ENCODE measurements at regions not wholly inside any gene's neighbourhood (a gene's known extent, or its start where the extent isn't known, plus 50 kb on each side); places are given as distances from the start of the nearest gene placed in this dataset.

DNA sequence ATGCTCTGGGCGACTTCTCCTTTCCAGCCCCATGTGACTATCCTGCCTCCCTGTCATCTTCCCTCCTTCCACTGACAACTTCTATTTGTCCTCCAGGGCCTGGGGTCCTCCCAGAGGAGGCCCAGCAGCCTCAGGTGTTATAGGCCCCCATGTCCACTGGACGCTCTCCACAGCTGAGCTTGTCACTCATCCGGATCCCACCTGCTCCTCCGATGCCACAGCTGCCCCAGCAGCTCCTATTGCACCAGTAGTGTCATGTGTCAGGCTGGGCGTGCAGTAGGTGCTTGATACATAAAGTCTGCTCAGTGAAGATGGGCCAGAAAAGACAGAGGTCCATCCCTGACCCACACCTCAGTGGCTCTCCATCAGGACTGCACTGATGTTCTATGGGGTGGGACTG is 305.7 kb upstream of the MYT1L start:
- TF ChIP-seq, protein P1, sequence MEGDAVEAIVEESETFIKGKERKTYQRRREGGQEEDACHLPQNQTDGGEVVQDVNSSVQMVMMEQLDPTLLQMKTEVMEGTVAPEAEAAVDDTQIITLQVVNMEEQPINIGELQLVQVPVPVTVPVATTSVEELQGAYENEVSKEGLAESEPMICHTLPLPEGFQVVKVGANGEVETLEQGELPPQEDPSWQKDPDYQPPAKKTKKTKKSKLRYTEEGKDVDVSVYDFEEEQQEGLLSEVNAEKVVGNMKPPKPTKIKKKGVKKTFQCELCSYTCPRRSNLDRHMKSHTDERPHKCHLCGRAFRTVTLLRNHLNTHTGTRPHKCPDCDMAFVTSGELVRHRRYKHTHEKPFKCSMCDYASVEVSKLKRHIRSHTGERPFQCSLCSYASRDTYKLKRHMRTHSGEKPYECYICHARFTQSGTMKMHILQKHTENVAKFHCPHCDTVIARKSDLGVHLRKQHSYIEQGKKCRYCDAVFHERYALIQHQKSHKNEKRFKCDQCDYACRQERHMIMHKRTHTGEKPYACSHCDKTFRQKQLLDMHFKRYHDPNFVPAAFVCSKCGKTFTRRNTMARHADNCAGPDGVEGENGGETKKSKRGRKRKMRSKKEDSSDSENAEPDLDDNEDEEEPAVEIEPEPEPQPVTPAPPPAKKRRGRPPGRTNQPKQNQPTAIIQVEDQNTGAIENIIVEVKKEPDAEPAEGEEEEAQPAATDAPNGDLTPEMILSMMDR (conservative IDR thresholded peaks at IDR 0.05; ENCODE audit: low read length), result no peak
- no peak for DNase-seq (ENCODE audit: low read depth)
- no peak overlapping the region for H3K4me3 ChIP-seq (ENCODE audit: low read length)

GRCh38 chr2:2635025-2635528 is 304.0 kb upstream of the MYT1L start:
- no peak overlapping the region for H3K4me3 ChIP-seq (ENCODE audit: low read length)
- no peak for DNase-seq (ENCODE audit: low read depth)
- TF ChIP-seq, protein P1 (conservative IDR thresholded peaks at IDR 0.05; ENCODE audit: low read length), result no peak

GRCh38 chr2:2633017-2633416 is 301.9 kb upstream of the MYT1L start:
- no peak overlapping the region for H3K4me3 ChIP-seq (ENCODE audit: low read length)
- DNase-seq (ENCODE audit: low read depth), result no peak
- TF ChIP-seq, protein P1 (conservative IDR thresholded peaks at IDR 0.05; ENCODE audit: low read length), result no peak

DNA sequence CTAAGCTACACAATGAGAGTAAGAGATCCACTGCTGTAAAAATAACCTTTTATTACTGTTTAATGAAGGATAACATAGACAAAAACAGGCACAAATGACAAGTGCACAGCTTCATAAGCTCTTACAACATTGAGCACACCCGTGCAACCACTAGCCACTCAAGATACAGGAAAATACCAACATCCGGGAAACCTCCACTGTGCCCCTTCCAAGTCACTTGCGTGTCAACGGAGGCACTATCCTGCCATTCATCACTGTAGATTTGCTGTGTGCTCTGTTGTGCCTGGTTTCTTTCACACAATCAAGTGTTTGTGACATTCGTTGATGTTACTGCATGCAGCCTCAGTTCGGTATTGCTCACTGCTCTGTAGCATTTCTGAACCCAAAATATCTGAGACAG is 292.9 kb upstream of the MYT1L start:
- H3K4me3 ChIP-seq (ENCODE audit: low read length), result no peak overlapping the region
- DNase-seq (ENCODE audit: low read depth), result no peak
- TF ChIP-seq, protein P1 (conservative IDR thresholded peaks at IDR 0.05; ENCODE audit: low read length), result no peak

DNA sequence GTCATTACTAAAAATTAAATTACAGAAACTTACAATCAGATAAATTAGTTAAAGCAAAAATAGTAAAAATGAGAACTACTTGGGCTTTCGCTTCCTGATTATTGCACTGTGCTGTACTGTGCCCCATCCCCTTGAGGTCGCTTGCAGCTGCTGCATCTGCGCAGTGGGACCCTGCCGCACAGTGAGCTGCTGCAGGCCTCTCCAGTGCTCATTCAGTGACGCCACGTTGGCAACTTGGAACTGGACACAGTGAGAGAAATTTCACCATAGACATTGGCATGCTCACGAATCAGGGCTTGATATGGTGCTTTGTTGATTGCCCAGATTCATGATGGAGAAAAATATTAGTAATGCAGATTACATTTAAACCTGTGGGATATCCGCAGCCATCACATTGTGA is 290.8 kb upstream of the MYT1L start:
- H3K4me3 ChIP-seq (ENCODE audit: low read length), result no peak overlapping the region
- TF ChIP-seq, protein P1 (conservative IDR thresholded peaks at IDR 0.05; ENCODE audit: low read length), result no peak
- DNase-seq (ENCODE audit: low read depth), result no peak

DNA sequence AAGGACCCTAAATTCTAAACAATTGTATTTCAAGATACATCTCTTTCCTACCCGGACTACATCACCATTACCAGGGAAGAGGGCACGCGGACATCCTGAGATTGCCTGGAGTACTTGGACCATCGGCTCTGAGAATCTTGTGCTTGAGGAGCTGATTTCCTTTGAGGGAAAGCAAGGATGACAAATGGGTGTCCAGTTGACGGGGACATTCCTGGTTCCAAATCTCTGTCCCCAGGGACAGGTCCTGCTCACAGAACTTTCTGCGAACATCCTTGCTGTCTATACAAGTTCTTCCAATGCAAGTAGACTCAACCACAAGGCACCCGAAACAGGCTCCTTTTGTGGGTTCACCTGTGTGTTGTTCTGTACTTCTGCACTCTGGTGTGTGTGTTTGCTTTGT is 289.5 kb upstream of the MYT1L start:
- H3K4me3 ChIP-seq (ENCODE audit: low read length), result no peak overlapping the region
- TF ChIP-seq, protein P1 (conservative IDR thresholded peaks at IDR 0.05; ENCODE audit: low read length), result no peak
- DNase-seq (ENCODE audit: low read depth), result no peak

DNA sequence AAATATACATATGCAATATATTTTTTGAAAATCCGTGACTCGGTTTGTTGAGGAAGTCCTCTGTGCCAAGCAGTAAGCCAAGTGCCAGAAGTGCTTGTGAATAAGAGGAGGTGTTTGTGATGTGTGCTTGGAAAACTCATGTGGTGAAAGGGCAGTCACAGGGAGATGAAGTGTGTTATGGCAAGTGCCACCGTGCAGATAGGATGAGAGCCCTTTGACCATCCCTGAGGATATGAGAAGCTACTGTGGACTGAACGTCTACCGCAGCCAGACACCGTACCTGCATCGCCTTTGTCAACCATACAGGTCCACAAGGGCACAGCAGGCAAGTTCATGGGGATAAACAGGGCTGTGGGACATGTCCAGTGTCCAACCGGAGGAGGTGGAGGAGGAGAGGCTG is 288.9 kb upstream of the MYT1L start:
- no peak overlapping the region for H3K4me3 ChIP-seq (ENCODE audit: low read length)
- TF ChIP-seq, protein P1 (conservative IDR thresholded peaks at IDR 0.05; ENCODE audit: low read length), result no peak
- no peak for DNase-seq (ENCODE audit: low read depth)

Measured in AG10803 (cell line).